Body of pancreas (tissue), 4 donors: ENCODE measurements at regions not wholly inside any gene's neighbourhood (a gene's known extent, or its start where the extent isn't known, plus 50 kb on each side); places are given as distances from the start of the nearest gene placed in this dataset.

Source experiments
- ATAC-seq: fragments of 150-250 bp; one replicate; pipeline ENCODE4 v1.9.1; 2016
- DNase-seq, 4 donors: peaks; one replicate each; pipeline ENCODE4 v3.0.0-alpha.2; 2019
- H3K27ac ChIP-seq, 4 donors: fragments of 200-600 bp; sonication (generic); 1 replicate in 3 of 4; 2 replicates in 1 of 4; pipeline versions ENCODE4 v1.5.1 to v1.6.1; 2016 to 2019; ENCODE audit warnings: mild to moderate bottlenecking in 1 of 4, mixed read lengths in 1 of 4, moderate library complexity in 1 of 4
- H3K27me3 ChIP-seq, 2 donors: fragments of 200-600 bp; sonication (generic); one replicate each; pipeline ENCODE4 v1.6.0; 2016; ENCODE audit warnings: mild to moderate bottlenecking in 1 of 2
- H3K36me3 ChIP-seq, 2 donors: fragments of 200-600 bp; sonication (generic); replicated peaks in 1 of 2; 2 replicates each; pipeline ENCODE4 v1.5.1; 2016; ENCODE audit warnings: low read depth in 2 of 2; ENCODE audit not compliant: insufficient read depth in 1 of 2
- H3K4me1 ChIP-seq: fragments of 200-600 bp; sonication (generic); one replicate; pipeline ENCODE4 v1.6.0; 2016
- H3K4me3 ChIP-seq, 2 donors: fragments of 200-600 bp; sonication (generic); 1 replicate in 1 of 2; 2 replicates in 1 of 2; pipeline ENCODE4 v1.5.1; 2016 to 2019
- H3K9me3 ChIP-seq, 3 donors: fragments of 200-600 bp; sonication (generic); 1 replicate in 2 of 3; 2 replicates in 1 of 3; pipeline ENCODE4 v1.5.1; 2016
- CTCF ChIP-seq, 7 experiments: fragments of 450-650 bp in 4 of 7; fragments of 200-600 bp in 3 of 7; sonication (generic) in 3 of 7; IDR thresholded peaks; one replicate each; pipeline ENCODE4 v1.5.1; 2016 to 2019; ENCODE audit warnings: antibody characterized with exemption in 7 of 7
- POLR2A ChIP-seq, 3 donors: fragments of 450-650 bp; IDR thresholded peaks; one replicate each; pipeline ENCODE4 v1.6.1; 2016; ENCODE audit warnings: antibody characterized with exemption in 3 of 3, mild to moderate bottlenecking in 2 of 3
- WGBS, 2 donors: methylation state at CpG; one replicate each; pipeline ENCODE4 v1.1.5; 2017; 5-methylcytosine and 5-hydroxymethylcytosine counted together
- intact Hi-C: fragments of 100-400 bp; cut with DNase I; formaldehyde crosslinking; loops from one replicate; pipeline ENCODE4 v1.15.1; 2023

- intact Hi-C loops, result no loop called here
Measured at GRCh38 chr10:47195274-47195885, 104.6 kb upstream of the GDF10 start.

GRCh38 chr10:47196691-47197090, 103.3 kb upstream of the GDF10 start:
- DNase-seq, result no peak

More at GRCh38 chr10:47195274-47195885, 104.6 kb upstream of the GDF10 start:
- DNase-seq (no peak), ATAC-seq (no peak)
- 59 to 66% methylated on average over 15 of the region's 15 CpGs for WGBS, 2 donors
- TF ChIP-seq CTCF (IDR thresholded peaks at IDR 0.05) (no peak), POLR2A (IDR thresholded peaks at IDR 0.05) (no peak)
- Histone ChIP-seq H3K9me3 (no peaks in the 10 kb centered on the region), H3K27me3 (no peaks in the 10 kb centered on the region), H3K4me1 (no peaks in the 10 kb centered on the region), H3K36me3 (no peaks in the 10 kb centered on the region), H3K4me3 (no peak overlapping the region), H3K27ac (no peak overlapping the region)

GRCh38 chr10:47198221-47198620, 101.8 kb upstream of the GDF10 start:
- intact Hi-C loops, result no loop called here
- no peak for DNase-seq
- no peak overlapping the region for H3K4me3 ChIP-seq
- no peaks in the 10 kb centered on the region for H3K27me3 ChIP-seq
- WGBS, 2 donors, result 78 to 82% methylated on average over 3 to 4 of the region's 4 CpGs
- no peaks in the 10 kb centered on the region for H3K4me1 ChIP-seq
- no peak for ATAC-seq
- H3K36me3 ChIP-seq, result no peaks in the 10 kb centered on the region
- H3K9me3 ChIP-seq, result no peaks in the 10 kb centered on the region
- H3K27ac ChIP-seq, result no peak overlapping the region
- TF ChIP-seq CTCF (IDR thresholded peaks at IDR 0.05) (no peak), POLR2A (IDR thresholded peaks at IDR 0.05) (no peak)

More at GRCh38 chr10:47196691-47197090, 103.3 kb upstream of the GDF10 start:
- Histone ChIP-seq H3K9me3 (no peaks in the 10 kb centered on the region), H3K27ac (no peak overlapping the region), H3K4me3 (no peak overlapping the region), H3K36me3 (no peaks in the 10 kb centered on the region), H3K27me3 (no peaks in the 10 kb centered on the region), H3K4me1 (no peaks in the 10 kb centered on the region)
- ATAC-seq, result no peak
- 90 to 91% methylated on average over 8 of the region's 8 CpGs for WGBS, 2 donors
- intact Hi-C loops, result no loop called here
- TF ChIP-seq CTCF (IDR thresholded peaks at IDR 0.05), result no peak
- TF ChIP-seq POLR2A (IDR thresholded peaks at IDR 0.05), result no peak

- Histone ChIP-seq H3K4me3 (no peak overlapping the region), H3K36me3 (no peaks in the 10 kb centered on the region), H3K9me3 (no peaks in the 10 kb centered on the region), H3K27me3 (no peaks in the 10 kb centered on the region), H3K27ac (no peak overlapping the region), H3K4me1 (no peaks in the 10 kb centered on the region)
- TF ChIP-seq POLR2A (IDR thresholded peaks at IDR 0.05) (no peak), CTCF (IDR thresholded peaks at IDR 0.05) (no peak)
- DNase-seq, result no peak
- no peak for ATAC-seq
- intact Hi-C loops, result no loop called here
- WGBS, 2 donors, result 94 to 100% methylated on average over 1 to 2 of the region's 2 CpGs
Measured at GRCh38 chr10:47205192-47205591, 94.8 kb upstream of the GDF10 start.
